SH-SY5Y (cell line): ENCODE measurements at regions not wholly inside any gene's neighbourhood (a gene's known extent, or its start where the extent isn't known, plus 50 kb on each side); places are given as distances from the start of the nearest gene placed in this dataset.

ENCODE experiments used
- GATA2 ChIP-seq: IDR thresholded peaks from 2 replicates; pipeline ENCODE4 v1.6.1; 2011; ENCODE audit warnings: mild to moderate bottlenecking, low read depth, low read length
- GATA3 ChIP-seq: IDR thresholded peaks from 2 replicates; pipeline ENCODE4 v1.6.1; 2011; ENCODE audit warnings: low read depth, mild to moderate bottlenecking, low read length, moderate library complexity

GRCh38 chr9:73231203-73231602 is 79.5 kb downstream of the ANXA1 start:
- TF ChIP-seq GATA2, result no peak
- no peak for TF ChIP-seq GATA3
